ENCODE measurements at regions not wholly inside any gene's neighbourhood (a gene's known extent, or its start where the extent isn't known, plus 50 kb on each side); places are given as distances from the start of the nearest gene placed in this dataset.
"Not testable (repeated sequence)": the region's sequence is repeated elsewhere in the genome, so short reads cannot be mapped to it uniquely, and the experiment has no call there.

- DNase-seq (ENCODE audit: low read depth in 2 of 2), result no peak
These were observed 158.8 kb downstream of the PHLDA1 start for GRCh38 chr12:75872762-75873161.

GRCh38 chr12:75870878-75871277 is 160.7 kb downstream of the PHLDA1 start:
- no peak for DNase-seq (ENCODE audit: low read depth in 2 of 2)

- no peak for DNase-seq (ENCODE audit: low read depth in 2 of 2)
These were observed 163.1 kb downstream of the PHLDA1 start for GRCh38 chr12:75868501-75868900.

- no peak for DNase-seq (ENCODE audit: low read depth in 2 of 2)
These were observed 166.3 kb downstream of the PHLDA1 start for GRCh38 chr12:75865315-75865714.

GRCh38 chr12:75864161-75864560 is 167.4 kb downstream of the PHLDA1 start:
- DNase-seq (ENCODE audit: low read depth in 2 of 2), result no peak

GRCh38 chr12:75863533-75863932 is 168.0 kb downstream of the PHLDA1 start:
- DNase-seq (ENCODE audit: low read depth in 2 of 2), result no peak

- no peak for DNase-seq (ENCODE audit: low read depth in 2 of 2)
These were observed 168.7 kb downstream of the PHLDA1 start for GRCh38 chr12:75862692-75863471.

- no peak for DNase-seq (ENCODE audit: low read depth in 2 of 2)
These were observed 171.7 kb downstream of the PHLDA1 start for GRCh38 chr12:75859868-75860267.

GRCh38 chr12:75856235-75856634 is 175.3 kb downstream of the PHLDA1 start:
- no peak for DNase-seq (ENCODE audit: low read depth in 2 of 2)

- DNase-seq (ENCODE audit: low read depth in 2 of 2), result no peak
These were observed 176.2 kb downstream of the PHLDA1 start for GRCh38 chr12:75855360-75855759.

GRCh38 chr12:75854681-75855309 is 176.8 kb downstream of the PHLDA1 start:
- no peak for DNase-seq (ENCODE audit: low read depth in 2 of 2)

GRCh38 chr12:75854137-75854536 is 177.4 kb downstream of the PHLDA1 start:
- DNase-seq (ENCODE audit: low read depth in 2 of 2), result not testable (repeated sequence)

- DNase-seq (ENCODE audit: low read depth in 2 of 2), result no peak
These were observed 177.9 kb downstream of the PHLDA1 start for GRCh38 chr12:75853626-75854025.

GRCh38 chr12:75852956-75853355 is 178.6 kb downstream of the PHLDA1 start:
- DNase-seq (ENCODE audit: low read depth in 2 of 2), result no peak

- DNase-seq (ENCODE audit: low read depth in 2 of 2), result no peak
These were observed 179.4 kb downstream of the PHLDA1 start for GRCh38 chr12:75852143-75852542.

GRCh38 chr12:75850721-75851462 is 180.7 kb downstream of the PHLDA1 start:
- DNase-seq (ENCODE audit: low read depth in 2 of 2), result no peak

- DNase-seq (ENCODE audit: low read depth in 2 of 2), result no peak
These were observed 182.6 kb downstream of the PHLDA1 start for GRCh38 chr12:75848961-75849360.

- no peak for DNase-seq (ENCODE audit: low read depth in 2 of 2)
These were observed 183.1 kb downstream of the PHLDA1 start for GRCh38 chr12:75848431-75848925.

- no peak for DNase-seq (ENCODE audit: low read depth in 2 of 2)
These were observed 185.5 kb downstream of the PHLDA1 start for GRCh38 chr12:75846102-75846501.

- DNase-seq (ENCODE audit: low read depth in 2 of 2), result no peak
These were observed 186.6 kb downstream of the PHLDA1 start for GRCh38 chr12:75844985-75845384.

- no peak for DNase-seq (ENCODE audit: low read depth in 2 of 2)
These were observed 187.4 kb downstream of the PHLDA1 start for GRCh38 chr12:75844049-75844770.

- no peak for DNase-seq (ENCODE audit: low read depth in 2 of 2)
These were observed 189.5 kb downstream of the PHLDA1 start for GRCh38 chr12:75842090-75842489.

Measured in stimulated activated CD8-positive, alpha-beta memory T cell treated with anti-CD3 and anti-CD28 coated beads, Interleukin-2, amount 100 ng/mL, for 48 hours (primary cell).